ENCODE measurements at regions not wholly inside any gene's neighbourhood (a gene's known extent, or its start where the extent isn't known, plus 50 kb on each side); places are given as distances from the start of the nearest gene placed in this dataset.

GRCh38 chr9:4366591-4367330 is 66.9 kb upstream of the GLIS3 start:
- TF ChIP-seq CTCF (IDR thresholded peaks at IDR 0.05) = peak; percentile 63 to 83 (median 78)
- TF ChIP-seq POLR2A (IDR thresholded peaks at IDR 0.05) = no peak

All from adrenal gland (tissue), 5 donors.